Hematopoietic multipotent progenitor cell (in vitro differentiated cells): ENCODE measurements at regions not wholly inside any gene's neighbourhood (a gene's known extent, or its start where the extent isn't known, plus 50 kb on each side); places are given as distances from the start of the nearest gene placed in this dataset.
"Not testable (repeated sequence)": the region's sequence is repeated elsewhere in the genome, so short reads cannot be mapped to it uniquely, and the experiment has no call there.

Source experiments
- DNase-seq, 3 donors: peaks; one replicate each; pipeline ENCODE4 v3.0.0-alpha.2; 2011 to 2015; ENCODE audit warnings: low read depth in 2 of 3, low spot score in 2 of 3

DNA sequence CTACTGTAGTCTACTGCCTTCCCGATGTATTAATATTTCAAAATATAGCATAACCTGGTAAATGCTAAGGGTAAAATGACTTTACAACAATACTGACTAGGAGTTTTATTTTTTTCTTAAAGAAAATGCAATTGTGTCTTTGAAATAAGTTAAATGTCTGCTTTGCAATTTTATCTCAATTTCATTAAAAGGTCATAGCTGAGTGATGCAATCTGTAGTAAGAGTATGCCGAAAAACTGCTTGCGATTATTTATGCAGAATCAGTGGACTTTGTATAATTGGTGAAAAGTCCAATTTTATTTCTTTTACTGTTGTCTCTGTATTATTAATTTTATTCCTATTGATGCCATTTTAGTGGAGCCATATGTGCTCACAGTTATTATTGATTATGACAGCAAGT lies 1143.6 kb upstream of the EPHA6 start:
- no peak for DNase-seq

DNA sequence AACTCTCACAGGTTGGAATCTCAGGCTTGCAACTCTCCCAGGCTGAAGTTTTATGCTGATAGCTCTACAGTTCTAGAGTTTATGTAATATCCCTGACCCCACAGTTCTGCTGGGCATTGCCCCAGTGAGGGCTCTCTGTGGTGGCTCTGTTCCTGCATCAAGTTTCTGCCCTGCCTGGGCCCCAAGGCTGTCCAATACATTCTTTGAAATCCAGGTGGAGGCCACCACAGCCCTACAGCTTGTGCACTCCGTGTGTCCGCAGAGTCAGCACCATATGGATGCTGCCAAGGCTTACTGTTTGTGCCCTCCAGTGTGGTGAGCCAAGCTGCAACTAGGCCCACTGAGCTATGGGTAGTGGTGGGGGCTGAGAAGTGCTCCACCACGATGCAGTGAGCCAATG lies 1141.2 kb upstream of the EPHA6 start:
- no peak for DNase-seq

DNA sequence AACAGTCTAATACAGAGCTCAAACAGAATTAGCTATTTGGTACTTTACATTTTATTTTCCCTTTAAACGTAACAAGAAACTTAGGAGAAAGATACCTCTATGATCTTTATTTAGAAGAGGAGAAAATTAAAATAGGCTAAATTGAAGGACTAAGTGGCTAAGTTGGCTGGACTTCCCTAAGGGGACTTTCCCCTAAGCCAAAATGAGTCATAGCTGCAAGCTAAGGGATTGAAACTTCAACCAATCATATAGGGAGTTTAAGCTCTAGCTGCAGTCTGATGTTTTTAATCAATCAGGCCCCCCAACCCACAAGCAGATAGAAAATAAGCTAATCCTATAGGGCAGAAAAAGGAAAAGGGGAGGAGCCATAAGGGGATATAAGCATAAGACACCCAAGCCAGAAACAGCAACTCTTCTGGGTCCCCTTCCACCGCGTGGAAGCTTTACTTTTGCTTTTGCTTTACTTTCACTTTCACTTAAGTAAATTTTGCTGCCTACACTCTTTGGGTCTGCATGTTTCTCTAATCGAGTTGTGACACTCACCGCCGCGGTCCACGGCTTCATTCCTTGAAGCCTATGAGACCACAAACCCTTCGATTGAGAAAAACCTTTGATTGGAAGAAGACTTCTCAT lies 1108.5 kb upstream of the EPHA6 start:
- DNase-seq: peak in 2 of 3 donors; percentile 61 to 73

DNA sequence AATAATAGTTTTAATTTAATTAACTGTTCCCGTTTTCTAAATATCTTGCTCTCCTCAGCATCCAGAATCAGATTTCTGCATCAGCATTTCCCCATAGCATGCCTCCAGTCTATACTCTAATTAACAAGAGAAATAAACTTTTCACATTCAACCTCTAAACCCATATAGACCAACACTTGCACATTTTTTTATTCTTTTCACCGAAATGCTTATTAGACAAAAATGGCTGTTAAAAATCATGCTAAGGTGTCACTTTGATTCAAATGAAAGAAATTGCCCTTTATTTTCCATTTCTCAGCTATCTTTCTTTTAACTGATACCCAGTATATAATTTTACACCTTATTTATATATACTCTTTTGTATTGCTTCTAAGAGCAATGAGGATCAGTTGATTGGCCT lies 1107.1 kb upstream of the EPHA6 start:
- no peak for DNase-seq

DNA sequence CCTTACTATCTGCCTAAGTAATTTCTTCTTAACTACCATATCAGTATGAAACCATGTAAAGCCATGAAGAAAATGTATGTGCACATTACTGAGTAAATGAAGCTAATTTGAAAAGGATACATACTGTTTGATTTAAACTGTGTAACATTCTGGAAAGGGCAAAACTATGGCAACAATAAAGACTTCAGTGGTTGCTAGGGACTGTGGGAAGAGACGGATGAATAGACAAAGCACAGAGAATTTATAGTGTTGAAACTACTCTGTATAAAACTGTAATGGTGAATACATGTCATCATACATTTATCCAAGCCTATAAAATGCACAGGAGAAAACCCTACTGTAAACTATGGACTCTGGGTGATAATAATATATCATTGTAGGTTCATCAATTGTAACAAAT lies 1103.7 kb upstream of the EPHA6 start:
- no peak for DNase-seq

DNA sequence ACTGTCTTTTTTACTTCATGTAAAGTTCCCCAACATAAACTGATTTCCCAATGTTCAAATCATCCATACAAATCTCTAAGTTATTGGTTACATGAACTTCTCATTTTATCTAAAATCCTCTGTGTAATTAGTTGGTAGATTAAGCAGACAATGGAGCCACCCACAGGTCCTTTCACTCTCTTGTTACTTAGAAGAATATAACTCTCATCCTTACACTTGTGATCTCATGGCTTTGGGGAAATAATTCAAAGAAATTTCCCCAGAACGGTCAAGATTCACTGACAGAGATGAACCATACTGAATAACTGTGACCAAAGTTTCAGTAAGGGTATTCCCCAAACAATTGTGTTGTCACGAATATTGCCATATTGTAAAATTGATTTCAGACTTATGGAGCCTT lies 1102.6 kb upstream of the EPHA6 start:
- DNase-seq: peak in 1 of 3 donors; percentile 6

DNA sequence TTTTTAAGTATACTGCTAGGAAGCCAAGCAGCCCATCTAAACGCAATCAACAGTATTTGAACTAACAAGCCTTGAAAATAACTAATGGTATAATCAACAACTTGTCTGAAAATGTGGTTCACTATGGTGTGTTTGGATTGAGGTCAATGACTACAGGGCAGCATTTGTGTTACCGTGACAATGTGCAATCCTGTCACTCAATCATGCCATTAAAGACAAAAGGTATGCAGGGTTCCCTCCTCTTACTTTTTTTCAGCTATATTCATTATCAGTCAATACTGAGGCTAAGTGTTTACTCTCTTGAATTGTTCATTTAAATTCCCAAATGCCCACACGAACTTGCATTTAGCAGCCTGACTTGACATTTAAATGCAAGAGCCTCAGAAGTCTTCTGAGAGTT lies 1099.3 kb upstream of the EPHA6 start:
- DNase-seq: no peak

DNA sequence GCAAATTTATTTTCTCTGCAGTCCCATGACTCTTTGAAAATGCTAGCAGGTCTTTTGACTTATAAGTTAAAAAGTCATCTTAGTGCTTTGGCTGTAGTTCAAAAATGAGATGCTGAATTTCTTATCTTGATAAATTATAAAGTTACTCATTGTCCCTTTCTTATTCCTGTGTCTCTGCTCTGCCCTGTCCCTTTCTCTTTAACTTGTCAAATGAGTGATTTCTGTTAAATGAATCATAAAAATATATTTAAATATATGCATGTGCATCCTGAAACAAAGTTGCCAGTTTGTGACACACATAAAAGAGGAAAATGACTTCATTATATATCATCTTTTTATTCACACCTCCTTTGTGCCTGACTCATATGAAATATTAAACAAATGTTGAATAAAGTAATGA lies 1097.3 kb upstream of the EPHA6 start:
- no peak for DNase-seq

DNA sequence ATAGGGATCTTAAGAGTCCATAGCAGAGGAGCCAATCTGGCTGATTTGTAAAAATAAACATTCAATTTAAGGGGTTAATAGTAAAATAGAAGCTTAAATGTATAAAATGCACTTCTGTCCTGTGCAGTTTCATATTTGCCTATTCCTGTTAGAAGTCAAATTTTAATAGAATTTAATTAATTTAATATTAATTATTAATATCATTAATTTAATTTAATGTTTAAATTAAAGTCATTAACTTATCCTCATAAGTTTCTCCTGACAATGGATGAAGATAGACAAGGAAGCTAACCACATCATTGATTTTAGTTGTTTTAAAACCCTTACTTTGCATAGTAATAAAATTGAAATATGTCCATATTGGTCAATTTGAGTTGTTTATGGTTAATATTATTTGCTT lies 1096.2 kb upstream of the EPHA6 start:
- no peak for DNase-seq

DNA sequence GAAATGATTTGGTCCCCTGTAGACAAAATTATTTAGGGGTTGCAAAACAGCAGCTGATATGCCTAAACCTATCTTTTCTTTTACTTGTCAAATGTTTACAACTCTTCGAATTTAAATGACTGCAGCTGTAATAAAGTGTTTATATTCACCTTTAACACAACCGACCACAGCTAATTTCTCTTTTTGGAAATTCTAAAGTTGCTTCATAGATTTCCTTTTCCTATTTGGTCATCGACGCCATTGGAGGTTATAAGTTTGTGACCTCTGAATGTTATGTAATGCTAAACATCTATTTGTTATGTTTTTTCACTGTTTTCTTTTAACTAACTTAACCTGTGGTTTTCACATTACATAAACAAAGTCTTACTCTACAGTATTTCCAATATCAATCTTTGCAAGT lies 1094.9 kb upstream of the EPHA6 start:
- no peak for DNase-seq

DNA sequence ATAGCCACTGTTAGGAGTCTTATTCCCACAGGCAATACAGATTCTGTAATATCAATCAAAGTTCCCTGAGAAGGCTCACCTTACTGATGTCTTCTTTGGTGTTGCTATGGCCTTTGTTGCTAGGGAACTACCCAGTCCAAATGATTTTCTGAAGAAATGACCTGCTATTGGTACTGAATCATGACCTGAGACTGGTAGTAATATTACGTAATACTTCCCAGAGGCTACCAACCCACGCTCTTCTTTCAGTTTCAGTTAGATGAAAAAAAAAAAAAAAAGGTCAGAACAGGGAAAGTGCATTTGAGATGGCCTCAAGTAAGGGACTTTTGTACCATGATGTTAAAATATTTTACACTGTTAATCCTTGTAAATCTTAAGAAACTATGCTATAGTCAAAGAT lies 1092.5 kb upstream of the EPHA6 start:
- peak in 2 of 3 donors; percentile 41 to 50 for DNase-seq

DNA sequence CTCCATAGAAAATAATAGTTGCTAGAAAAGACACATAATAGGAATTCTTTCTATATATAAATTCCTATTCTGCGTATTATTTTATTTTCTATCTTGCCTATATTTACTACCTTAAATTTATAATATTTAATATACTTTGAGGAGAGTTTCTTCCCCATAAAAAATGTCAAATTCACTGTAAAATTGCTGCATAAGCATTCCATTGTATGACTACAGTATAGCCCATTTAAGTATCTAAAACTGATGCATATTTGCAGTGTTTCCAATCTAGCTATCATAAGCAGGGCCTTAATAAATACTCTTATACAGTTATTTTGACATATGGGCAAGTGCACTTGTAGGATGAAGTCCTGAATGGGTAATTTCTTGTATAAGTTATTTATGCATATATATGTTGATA lies 1088.6 kb upstream of the EPHA6 start:
- no peak for DNase-seq

DNA sequence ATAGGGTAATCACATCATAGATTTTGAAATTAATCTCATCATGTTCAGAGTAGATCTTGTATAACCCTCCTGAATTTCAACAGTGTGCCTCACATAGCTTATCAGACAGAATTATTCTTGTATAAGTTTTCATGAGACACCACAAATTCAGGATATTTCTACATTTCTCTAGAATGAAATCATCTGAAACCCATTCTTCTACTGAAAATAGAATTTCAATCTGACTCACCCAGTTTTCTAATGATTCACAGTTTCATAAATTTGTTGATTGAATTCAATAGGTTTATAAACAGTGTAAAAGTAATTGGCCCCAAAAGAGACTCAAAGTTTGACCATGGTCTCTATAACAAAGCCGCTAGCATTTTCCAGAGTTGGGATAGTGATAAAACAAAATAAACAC lies 1082.6 kb upstream of the EPHA6 start:
- DNase-seq: no peak

DNA sequence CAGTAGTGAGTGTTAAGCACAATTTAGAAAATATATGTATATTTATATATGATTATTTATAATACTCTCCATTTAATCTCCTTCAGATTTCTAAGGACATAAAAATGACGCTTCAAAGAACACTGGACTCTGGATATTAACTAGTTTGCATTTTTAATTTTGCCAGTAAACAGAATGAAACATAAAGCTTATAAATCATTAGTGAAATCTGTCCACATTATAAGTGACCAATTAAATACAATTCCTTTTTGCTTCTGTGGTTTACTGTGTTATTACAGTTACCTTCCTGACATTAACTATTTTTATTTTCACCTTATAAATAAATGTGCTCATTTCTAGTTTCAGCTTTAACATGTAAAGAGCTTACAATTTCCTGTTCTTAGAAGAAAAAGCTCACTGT lies 1081.1 kb upstream of the EPHA6 start:
- DNase-seq: no peak

DNA sequence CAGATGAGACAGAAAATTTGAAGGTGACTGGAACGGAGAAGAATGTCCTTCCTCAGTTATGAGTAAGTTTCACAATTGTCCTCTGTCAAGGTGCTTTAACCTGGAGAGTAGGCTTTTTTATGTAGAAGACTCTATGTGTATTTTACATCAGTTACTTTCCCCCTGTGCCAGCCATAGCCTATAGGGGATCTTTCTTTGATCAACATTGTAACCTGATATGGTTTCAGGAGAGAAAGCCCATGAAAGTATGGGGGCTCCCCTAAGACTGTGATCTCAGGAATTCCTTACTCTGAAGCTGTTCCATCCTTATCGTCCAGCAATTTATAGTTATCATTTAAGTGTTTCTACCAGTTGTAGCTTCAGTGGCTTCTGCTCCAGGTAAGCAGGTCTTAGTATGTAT lies 1076.3 kb upstream of the EPHA6 start:
- no peak for DNase-seq

DNA sequence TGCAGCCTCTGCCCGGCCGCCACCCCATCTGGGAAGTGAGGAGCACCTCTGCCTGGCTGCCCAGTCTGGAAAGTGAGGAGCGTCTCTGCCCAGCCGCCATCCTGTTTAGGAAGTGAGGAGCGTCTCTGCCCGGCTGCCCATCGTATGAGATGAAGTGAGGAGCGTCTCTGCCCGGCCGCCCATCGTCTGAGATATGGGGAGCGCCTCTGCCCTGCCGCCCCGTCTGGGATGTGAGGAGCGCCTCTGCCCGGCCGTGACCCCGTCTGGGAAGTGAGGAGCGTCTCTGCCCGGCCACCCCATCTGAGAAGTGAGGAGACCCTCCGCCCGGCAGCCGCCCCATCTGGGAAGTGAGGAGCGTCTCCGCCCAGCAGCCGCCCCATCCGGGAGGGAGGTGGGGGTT lies 1069.5 kb upstream of the EPHA6 start:
- DNase-seq: not testable (repeated sequence)

DNA sequence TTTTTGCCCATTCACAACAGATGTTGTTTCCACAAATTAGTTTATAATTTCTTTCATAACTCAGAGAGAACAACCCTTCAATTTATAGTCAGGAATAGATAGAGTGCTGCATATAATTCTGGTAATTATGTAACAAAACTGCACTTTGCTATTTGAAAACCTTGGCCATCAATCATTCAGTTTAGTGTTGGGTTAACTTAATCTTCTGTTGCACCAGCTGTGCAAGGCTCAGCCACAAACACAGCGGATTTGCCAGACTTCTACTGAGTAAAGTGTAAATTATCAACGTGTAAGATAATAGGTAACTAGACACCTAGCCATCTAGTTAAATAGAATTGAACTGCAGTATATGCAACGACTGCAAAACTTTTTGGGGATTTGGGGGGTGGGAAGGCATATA lies 1064.3 kb upstream of the EPHA6 start:
- no peak for DNase-seq

DNA sequence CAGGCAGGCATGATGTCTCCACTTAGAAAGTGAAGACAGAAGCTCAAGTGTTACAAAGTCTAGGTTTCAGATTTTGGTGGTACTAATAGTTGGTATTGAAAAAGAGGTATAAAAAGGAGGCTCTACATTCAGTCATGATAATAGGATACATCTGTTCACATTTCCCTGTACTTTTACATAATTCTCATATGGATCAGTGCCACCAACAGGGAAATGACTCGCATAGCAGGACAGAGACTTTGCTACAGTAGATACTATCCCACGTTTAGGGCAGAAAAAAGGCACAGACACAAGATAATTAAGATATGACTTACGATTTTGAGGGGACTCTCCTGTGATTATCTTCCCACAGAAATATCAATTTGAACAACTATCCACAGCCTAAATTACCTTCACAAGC lies 1062.9 kb upstream of the EPHA6 start:
- no peak for DNase-seq

DNA sequence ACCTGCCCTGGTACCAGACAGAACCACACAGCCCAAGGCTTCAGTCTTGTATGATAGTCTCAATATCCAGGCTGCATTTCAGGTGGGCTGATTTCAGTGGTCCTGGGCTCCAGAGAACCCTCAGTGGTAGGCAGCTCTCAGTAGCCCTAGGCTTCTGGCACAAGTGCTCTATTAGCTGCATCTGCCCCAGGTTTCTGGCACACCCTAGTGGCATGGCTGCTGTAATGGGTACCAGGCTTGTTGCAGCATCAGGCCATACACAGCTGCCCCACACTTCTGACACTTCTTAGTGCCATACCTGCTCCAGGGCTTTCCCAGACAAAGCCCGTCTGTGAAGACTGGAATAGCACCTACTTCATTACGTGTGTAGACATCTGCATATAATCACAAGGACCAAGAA lies 1062.2 kb upstream of the EPHA6 start:
- no peak for DNase-seq

DNA sequence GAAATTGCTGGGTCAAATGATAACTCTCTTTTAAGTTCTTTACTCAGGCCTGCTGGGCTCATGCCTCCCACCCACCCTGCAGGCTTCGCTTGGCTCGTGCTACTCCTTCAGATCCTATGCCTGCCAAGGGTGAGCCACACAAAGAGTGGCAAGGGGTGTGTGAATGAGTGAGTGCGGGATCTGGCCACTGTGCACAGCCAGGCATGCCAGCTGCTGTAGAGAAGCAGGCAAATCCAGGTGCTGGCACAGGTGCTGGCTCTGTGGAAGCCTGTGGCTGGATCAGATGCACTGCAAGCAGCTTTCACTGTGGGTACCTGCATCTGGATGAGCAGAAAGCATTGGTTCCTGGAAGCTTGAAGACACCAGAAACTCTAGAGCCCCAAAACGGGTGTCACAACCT lies 1055.7 kb upstream of the EPHA6 start:
- DNase-seq: no peak

DNA sequence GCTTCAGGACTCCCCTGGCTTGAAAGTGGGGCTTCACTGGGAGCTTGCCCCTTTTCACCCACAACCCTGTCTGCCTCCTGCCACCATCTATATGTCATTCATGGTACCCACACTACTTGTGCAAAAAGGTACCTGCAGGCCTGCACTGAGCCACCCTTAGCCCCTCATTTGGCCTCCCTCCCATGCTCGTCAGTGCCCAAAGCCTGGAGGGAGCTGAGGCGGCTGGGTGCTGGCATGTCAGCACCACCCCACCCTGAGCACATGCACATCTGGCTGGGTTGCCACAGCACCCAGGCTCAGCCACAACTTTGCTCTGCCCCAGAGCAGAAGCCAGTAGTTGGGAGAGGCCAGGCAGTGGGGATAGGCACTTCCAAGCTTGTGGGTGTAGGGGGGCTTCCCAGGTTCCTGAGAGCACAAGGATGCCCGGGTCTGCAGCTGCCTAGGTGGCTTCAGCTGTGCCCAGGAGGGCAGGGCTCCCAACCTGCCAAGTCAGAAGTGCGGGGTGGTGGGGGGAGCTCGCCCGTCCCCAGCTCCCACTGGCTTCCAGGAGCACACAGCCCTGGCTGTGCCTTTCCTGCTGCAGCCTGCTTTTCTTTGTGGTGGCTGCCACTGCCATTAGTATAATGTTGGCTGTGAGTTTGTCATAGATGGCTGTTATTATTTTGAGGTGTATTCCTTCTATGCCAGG lies 1054.6 kb upstream of the EPHA6 start:
- no peak for DNase-seq

DNA sequence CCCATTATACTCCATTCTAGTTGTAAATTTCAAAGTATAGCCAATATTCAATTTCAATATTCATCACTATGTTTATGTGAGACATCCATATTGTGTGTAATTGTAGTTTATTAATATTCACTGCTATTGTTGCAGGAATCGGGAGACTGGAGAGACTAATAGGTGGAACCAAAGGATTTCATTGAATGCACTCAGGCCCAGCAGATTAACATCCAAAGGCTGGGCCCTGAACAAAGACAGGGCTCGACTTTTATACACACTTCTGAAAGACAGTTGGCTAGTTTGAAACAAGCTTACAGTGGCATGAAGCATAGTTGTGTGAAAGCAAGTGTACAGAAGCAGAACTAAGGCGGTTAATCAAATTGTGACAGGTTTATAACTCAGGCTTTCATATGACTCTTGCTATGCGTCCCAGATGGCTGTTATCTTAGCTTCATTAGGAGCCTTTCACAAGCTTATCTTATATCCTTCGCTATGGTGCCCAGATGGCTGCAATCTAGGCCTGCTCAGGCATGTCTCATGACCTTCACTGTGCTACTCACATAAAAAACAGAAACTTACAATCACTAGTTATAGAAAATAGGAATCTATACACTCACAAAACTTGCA lies 1038.8 kb upstream of the EPHA6 start:
- no peak for DNase-seq
